ENCODE measurements at regions not wholly inside any gene's neighbourhood (a gene's known extent, or its start where the extent isn't known, plus 50 kb on each side); places are given as distances from the start of the nearest gene placed in this dataset.
"Not testable (repeated sequence)": the region's sequence is repeated elsewhere in the genome, so short reads cannot be mapped to it uniquely, and the experiment has no call there.

DNA sequence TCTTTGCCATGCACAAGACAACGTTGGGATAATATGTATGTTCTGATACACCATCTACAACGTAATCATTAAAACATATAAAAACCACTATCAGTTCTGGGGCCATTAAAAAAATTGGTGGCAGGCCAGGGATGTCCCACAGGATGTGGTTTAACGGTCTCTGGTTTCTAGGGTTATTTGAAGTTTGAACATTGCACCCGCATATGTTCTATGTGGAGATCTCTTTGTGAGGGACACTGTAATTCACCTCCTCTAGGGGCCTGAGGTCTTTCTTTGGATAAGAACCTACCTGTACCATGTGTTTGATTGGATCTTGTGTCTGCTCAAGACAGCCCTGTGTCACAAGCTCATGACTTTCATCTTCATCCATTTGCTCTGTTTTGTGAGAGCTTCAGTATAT lies 73.2 kb downstream of the GGTLC2 start:
- Histone ChIP-seq H3K27me3 (ENCODE audit: insufficient read depth, low read length) (no peaks in the 10 kb centered on the region), H3K4me1 (ENCODE audit: control insufficient read depth, insufficient read depth, low read length, unreplicated experiment) (peaks cover 42% of the 10 kb centered on the region), H2AFZ (ENCODE audit: low read length, unreplicated experiment) (no peak overlapping the region), H3K36me3 (ENCODE audit: insufficient read depth, low read length) (no peaks in the 10 kb centered on the region), H3K27ac (ENCODE audit: low read depth, low read length) (no peak overlapping the region), H3K79me2 (ENCODE audit: control insufficient read depth, insufficient read depth, low read length, unreplicated experiment) (no peaks in the 10 kb centered on the region), H3K4me3 (ENCODE audit: low read depth, low read length) (no peak overlapping the region)

- Histone ChIP-seq H3K79me2 (ENCODE audit: control insufficient read depth, insufficient read depth, low read length, unreplicated experiment) (no peaks in the 10 kb centered on the region), H3K4me1 (ENCODE audit: control insufficient read depth, insufficient read depth, low read length, unreplicated experiment) (peaks cover 43% of the 10 kb centered on the region), H3K27ac (ENCODE audit: low read depth, low read length) (peak overlapping the region; percentile 93), H3K27me3 (ENCODE audit: insufficient read depth, low read length) (no peaks in the 10 kb centered on the region), H3K4me3 (ENCODE audit: low read depth, low read length) (no peak overlapping the region), H2AFZ (ENCODE audit: low read length, unreplicated experiment) (peak overlapping the region; percentile 19), H3K36me3 (ENCODE audit: insufficient read depth, low read length) (no peaks in the 10 kb centered on the region)
These were observed 75.8 kb downstream of the GGTLC2 start for GRCh38 chr22:22720201-22720723.

GRCh38 chr22:22720724-22721261 lies 76.4 kb downstream of the GGTLC2 start:
- Histone ChIP-seq H3K36me3 (ENCODE audit: insufficient read depth, low read length) (no peaks in the 10 kb centered on the region), H3K79me2 (ENCODE audit: control insufficient read depth, insufficient read depth, low read length, unreplicated experiment) (no peaks in the 10 kb centered on the region), H3K27ac (ENCODE audit: low read depth, low read length) (peak overlapping the region; percentile 93), H3K4me3 (ENCODE audit: low read depth, low read length) (no peak overlapping the region), H2AFZ (ENCODE audit: low read length, unreplicated experiment) (no peak overlapping the region), H3K4me1 (ENCODE audit: control insufficient read depth, insufficient read depth, low read length, unreplicated experiment) (peaks cover 43% of the 10 kb centered on the region), H3K27me3 (ENCODE audit: insufficient read depth, low read length) (no peaks in the 10 kb centered on the region)

GRCh38 chr22:22721681-22722354 lies 77.4 kb downstream of the GGTLC2 start:
- no peak overlapping the region for H3K4me3 ChIP-seq (ENCODE audit: low read depth, low read length)
- H3K79me2 ChIP-seq (ENCODE audit: control insufficient read depth, insufficient read depth, low read length, unreplicated experiment) = no peaks in the 10 kb centered on the region
- peaks cover 43% of the 10 kb centered on the region for H3K4me1 ChIP-seq (ENCODE audit: control insufficient read depth, insufficient read depth, low read length, unreplicated experiment)
- peak overlapping the region; percentile 93 for H3K27ac ChIP-seq (ENCODE audit: low read depth, low read length)
- H2AFZ ChIP-seq (ENCODE audit: low read length, unreplicated experiment) = no peak overlapping the region
- no peaks in the 10 kb centered on the region for H3K36me3 ChIP-seq (ENCODE audit: insufficient read depth, low read length)
- H3K27me3 ChIP-seq (ENCODE audit: insufficient read depth, low read length) = no peaks in the 10 kb centered on the region

DNA sequence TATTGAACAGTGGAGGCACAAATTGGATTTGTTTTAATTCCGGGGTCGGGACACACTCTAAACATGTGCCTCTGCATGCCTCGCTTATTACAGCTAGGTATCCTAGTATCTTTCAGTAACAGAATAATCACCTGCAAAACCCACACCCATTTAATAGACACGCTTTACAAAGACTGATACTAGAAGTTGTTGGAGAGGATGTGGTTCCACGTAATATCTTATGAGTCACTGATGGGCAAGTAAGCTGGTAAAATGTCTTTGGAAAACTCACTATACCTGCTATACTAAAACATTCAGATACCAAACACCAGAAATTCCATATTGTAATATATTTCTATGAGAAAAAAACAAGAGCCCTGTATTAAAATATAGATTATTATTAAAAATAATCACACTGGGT lies 84.0 kb downstream of the GGTLC2 start:
- no peak overlapping the region for H2AFZ ChIP-seq (ENCODE audit: low read length, unreplicated experiment)
- H3K4me1 ChIP-seq (ENCODE audit: control insufficient read depth, insufficient read depth, low read length, unreplicated experiment) = peaks cover 2% of the 10 kb centered on the region
- H3K27me3 ChIP-seq (ENCODE audit: insufficient read depth, low read length) = no peaks in the 10 kb centered on the region
- H3K27ac ChIP-seq (ENCODE audit: low read depth, low read length) = no peak overlapping the region
- no peaks in the 10 kb centered on the region for H3K79me2 ChIP-seq (ENCODE audit: control insufficient read depth, insufficient read depth, low read length, unreplicated experiment)
- no peak overlapping the region for H3K4me3 ChIP-seq (ENCODE audit: low read depth, low read length)
- H3K36me3 ChIP-seq (ENCODE audit: insufficient read depth, low read length) = no peaks in the 10 kb centered on the region

- H3K27ac ChIP-seq (ENCODE audit: low read depth, low read length) = no peak overlapping the region
- H3K4me1 ChIP-seq (ENCODE audit: control insufficient read depth, insufficient read depth, low read length, unreplicated experiment) = peaks cover 2% of the 10 kb centered on the region
- no peaks in the 10 kb centered on the region for H3K36me3 ChIP-seq (ENCODE audit: insufficient read depth, low read length)
- H3K79me2 ChIP-seq (ENCODE audit: control insufficient read depth, insufficient read depth, low read length, unreplicated experiment) = no peaks in the 10 kb centered on the region
- H3K4me3 ChIP-seq (ENCODE audit: low read depth, low read length) = no peak overlapping the region
- H3K27me3 ChIP-seq (ENCODE audit: insufficient read depth, low read length) = no peaks in the 10 kb centered on the region
- H2AFZ ChIP-seq (ENCODE audit: low read length, unreplicated experiment) = no peak overlapping the region
These were observed 86.4 kb downstream of the GGTLC2 start for GRCh38 chr22:22730655-22731373.

DNA sequence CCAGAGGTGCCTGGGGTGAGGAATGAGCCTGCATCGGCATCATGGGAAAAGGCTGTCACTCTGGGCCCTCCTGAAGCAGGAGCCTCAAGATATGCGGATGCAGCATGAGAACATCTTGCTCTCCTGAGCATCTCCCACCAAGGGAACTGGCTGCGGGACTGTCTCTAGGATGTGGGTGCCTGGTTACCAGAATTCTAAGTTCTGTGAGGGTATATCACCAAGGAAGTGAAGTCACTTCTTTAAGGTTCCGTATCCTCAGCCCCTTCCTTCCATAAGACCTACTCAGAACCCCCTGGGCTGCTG lies 86.9 kb downstream of the GGTLC2 start:
- Histone ChIP-seq H3K27me3 (ENCODE audit: insufficient read depth, low read length) (no peaks in the 10 kb centered on the region), H3K4me1 (ENCODE audit: control insufficient read depth, insufficient read depth, low read length, unreplicated experiment) (peaks cover 2% of the 10 kb centered on the region), H3K36me3 (ENCODE audit: insufficient read depth, low read length) (no peaks in the 10 kb centered on the region), H2AFZ (ENCODE audit: low read length, unreplicated experiment) (no peak overlapping the region), H3K27ac (ENCODE audit: low read depth, low read length) (no peak overlapping the region), H3K79me2 (ENCODE audit: control insufficient read depth, insufficient read depth, low read length, unreplicated experiment) (no peaks in the 10 kb centered on the region), H3K4me3 (ENCODE audit: low read depth, low read length) (no peak overlapping the region)

- H3K4me1 ChIP-seq (ENCODE audit: control insufficient read depth, insufficient read depth, low read length, unreplicated experiment); H3K27ac ChIP-seq (ENCODE audit: low read depth, low read length); H3K4me3 ChIP-seq (ENCODE audit: low read depth, low read length); H3K27me3 ChIP-seq (ENCODE audit: insufficient read depth, low read length); H2AFZ ChIP-seq (ENCODE audit: low read length, unreplicated experiment); H3K36me3 ChIP-seq (ENCODE audit: insufficient read depth, low read length); H3K79me2 ChIP-seq (ENCODE audit: control insufficient read depth, insufficient read depth, low read length, unreplicated experiment): not testable (repeated sequence)
These were observed 88.6 kb downstream of the GGTLC2 start for GRCh38 chr22:22733006-22733405.

- H3K27me3 ChIP-seq (ENCODE audit: insufficient read depth, low read length) = no peaks in the 10 kb centered on the region
- no peak overlapping the region for H3K4me3 ChIP-seq (ENCODE audit: low read depth, low read length)
- H3K36me3 ChIP-seq (ENCODE audit: insufficient read depth, low read length) = no peaks in the 10 kb centered on the region
- H3K79me2 ChIP-seq (ENCODE audit: control insufficient read depth, insufficient read depth, low read length, unreplicated experiment) = no peaks in the 10 kb centered on the region
- no peaks in the 10 kb centered on the region for H3K4me1 ChIP-seq (ENCODE audit: control insufficient read depth, insufficient read depth, low read length, unreplicated experiment)
- no peak overlapping the region for H3K27ac ChIP-seq (ENCODE audit: low read depth, low read length)
- no peak overlapping the region for H2AFZ ChIP-seq (ENCODE audit: low read length, unreplicated experiment)
These were observed 89.5 kb downstream of the GGTLC2 start for GRCh38 chr22:22733881-22734373.

DNA sequence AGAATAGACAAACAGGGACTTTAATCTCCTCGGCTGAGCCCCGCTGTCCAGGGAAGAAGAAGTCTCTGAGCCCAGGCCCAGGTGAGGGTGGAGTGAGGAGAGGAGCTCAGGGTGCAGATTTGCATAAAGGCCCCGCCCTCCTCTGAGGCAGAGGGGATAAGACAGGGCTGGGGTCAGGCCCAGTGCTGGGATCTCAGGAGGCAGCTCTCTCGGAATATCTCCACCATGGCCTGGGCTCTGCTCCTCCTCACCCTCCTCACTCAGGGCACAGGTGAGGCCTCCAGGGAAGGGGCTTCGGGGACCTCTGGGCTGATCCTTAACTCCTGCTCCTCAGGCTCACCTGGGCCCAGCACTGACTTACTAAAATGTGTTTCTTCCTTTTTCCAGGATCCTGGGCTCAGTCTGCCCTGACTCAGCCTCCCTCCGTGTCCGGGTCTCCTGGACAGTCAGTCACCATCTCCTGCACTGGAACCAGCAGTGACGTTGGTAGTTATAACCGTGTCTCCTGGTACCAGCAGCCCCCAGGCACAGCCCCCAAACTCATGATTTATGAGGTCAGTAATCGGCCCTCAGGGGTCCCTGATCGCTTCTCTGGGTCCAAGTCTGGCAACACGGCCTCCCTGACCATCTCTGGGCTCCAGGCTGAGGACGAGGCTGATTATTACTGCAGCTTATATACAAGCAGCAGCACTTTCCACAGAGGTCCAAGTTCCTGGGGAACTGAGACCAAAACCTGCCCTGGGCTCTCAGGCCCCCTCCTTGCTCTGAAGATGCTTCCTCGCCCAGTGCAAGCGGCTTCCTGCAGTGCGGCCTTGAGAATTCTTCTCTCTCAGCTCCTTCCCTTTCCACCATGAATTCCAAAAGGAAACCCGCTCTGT lies 90.2 kb downstream of the GGTLC2 start:
- not testable (repeated sequence) for H3K79me2 ChIP-seq (ENCODE audit: control insufficient read depth, insufficient read depth, low read length, unreplicated experiment); H3K27ac ChIP-seq (ENCODE audit: low read depth, low read length); H2AFZ ChIP-seq (ENCODE audit: low read length, unreplicated experiment); H3K36me3 ChIP-seq (ENCODE audit: insufficient read depth, low read length); H3K27me3 ChIP-seq (ENCODE audit: insufficient read depth, low read length); H3K4me3 ChIP-seq (ENCODE audit: low read depth, low read length); H3K4me1 ChIP-seq (ENCODE audit: control insufficient read depth, insufficient read depth, low read length, unreplicated experiment)

Data from ACC112 (cell line).